RWPE1 (cell line): ENCODE measurements at regions not wholly inside any gene's neighbourhood (a gene's known extent, or its start where the extent isn't known, plus 50 kb on each side); places are given as distances from the start of the nearest gene placed in this dataset.

ENCODE experiments used
- CTCF ChIA-PET: fragments of 350-600 bp; sonication (Branson Sonifier 250); formaldehyde crosslinking; extraction: SDS; loops from one replicate; lab custom pipeline; 2021; lab: Yijun Ruan, JAX
- POLR2A ChIA-PET: fragments of 400-600 bp; formaldehyde crosslinking; extraction: SDS; loops from one replicate; lab custom pipeline; 2020; ENCODE audit warnings: antibody characterized with exemption; ENCODE audit not compliant: low non-redundant PET; lab: Yijun Ruan, JAX
- DNase-seq: peaks from one replicate; pipeline ENCODE4 v3.0.0; 2012; ENCODE audit warnings: low spot score
- H3K27ac ChIP-seq: fragments of 450-650 bp; 2 replicates; pipeline ENCODE4 v1.5.1; 2017
- TF ChIP-seq, protein P1 (sequence below): fragments of 450-650 bp; conservative IDR thresholded peaks from 2 replicates; pipeline ENCODE4 v1.5.1; 2017; ENCODE audit warnings: low read depth, mild to moderate bottlenecking

DNA sequence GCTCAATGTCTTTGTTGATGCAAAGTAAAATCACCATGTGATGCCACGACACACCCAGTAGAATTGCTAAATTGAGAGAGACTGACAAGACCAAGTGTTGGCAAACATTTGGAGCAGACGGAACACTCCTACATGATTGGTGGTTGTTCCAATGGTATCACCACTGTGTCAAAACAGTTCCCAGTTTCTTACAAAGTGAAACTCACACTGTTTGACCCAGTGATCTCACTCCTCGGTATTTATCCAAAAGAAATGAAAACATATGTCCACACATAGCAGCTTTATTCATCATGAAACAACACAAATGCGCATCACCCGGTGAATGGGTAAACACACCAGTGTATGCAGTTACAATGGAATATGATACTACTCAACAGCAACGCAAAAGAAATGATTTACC lies 74.0 kb upstream of the SULF2 start:
- POLR2A ChIA-PET, result no interaction called here
- no peak for DNase-seq
- peak overlapping the region; percentile 5; the same call in 1 of the 2 replicates for H3K27ac ChIP-seq
- TF ChIP-seq, protein P1, sequence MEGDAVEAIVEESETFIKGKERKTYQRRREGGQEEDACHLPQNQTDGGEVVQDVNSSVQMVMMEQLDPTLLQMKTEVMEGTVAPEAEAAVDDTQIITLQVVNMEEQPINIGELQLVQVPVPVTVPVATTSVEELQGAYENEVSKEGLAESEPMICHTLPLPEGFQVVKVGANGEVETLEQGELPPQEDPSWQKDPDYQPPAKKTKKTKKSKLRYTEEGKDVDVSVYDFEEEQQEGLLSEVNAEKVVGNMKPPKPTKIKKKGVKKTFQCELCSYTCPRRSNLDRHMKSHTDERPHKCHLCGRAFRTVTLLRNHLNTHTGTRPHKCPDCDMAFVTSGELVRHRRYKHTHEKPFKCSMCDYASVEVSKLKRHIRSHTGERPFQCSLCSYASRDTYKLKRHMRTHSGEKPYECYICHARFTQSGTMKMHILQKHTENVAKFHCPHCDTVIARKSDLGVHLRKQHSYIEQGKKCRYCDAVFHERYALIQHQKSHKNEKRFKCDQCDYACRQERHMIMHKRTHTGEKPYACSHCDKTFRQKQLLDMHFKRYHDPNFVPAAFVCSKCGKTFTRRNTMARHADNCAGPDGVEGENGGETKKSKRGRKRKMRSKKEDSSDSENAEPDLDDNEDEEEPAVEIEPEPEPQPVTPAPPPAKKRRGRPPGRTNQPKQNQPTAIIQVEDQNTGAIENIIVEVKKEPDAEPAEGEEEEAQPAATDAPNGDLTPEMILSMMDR, result no peak
- CTCF ChIA-PET, result no interaction called here

DNA sequence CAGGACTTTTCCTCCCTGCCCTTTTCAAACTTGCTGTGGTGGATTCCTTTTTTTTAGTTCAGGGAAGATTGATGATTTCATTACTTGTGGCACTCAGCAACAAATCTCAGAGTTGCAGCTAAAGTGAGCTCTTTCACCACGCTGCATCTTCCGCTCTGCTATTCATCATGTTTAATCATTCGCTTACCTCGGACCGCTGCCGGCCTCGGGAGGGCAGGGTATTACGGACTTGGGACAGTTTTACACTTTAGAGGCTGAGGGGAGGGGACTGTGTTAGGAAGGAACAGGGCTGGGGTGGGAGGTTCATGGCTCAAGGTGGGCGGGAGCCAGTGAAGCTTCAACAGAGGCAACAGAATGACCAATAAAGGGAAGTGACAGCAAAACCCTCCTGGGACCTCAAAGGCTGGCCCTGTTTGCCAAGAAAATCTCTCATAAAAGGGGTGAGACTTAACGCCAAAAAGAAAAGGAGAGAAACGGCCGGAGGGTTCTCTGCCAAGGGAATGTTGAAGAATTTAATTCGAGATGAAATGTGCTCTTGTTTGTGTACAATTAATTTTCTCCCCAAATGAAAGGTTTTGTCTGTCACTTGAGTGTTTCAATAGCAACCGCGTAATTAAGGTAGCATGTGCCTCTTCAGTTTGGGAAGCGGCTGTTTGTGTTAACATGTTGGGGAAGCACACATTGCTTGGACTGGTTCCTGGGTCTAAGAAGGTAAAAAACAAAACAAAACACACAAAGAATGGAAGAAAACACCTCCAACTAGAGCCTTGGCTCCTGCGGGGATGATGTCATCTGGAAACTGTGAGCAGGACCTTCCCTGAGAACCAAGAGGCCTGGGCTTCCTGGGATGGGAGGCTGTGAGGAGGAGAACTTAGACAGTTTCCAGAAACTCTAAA lies 72.5 kb upstream of the SULF2 start:
- CTCF ChIA-PET, result interaction anchor here (0.6 kb wide), 1 partner anchor 784 kb away, joined by 3 read pairs; no protein-coding TSS in a partner anchor
- TF ChIP-seq, protein P1, result no peak
- DNase-seq, result no peak
- peak overlapping the region; percentile 54 for H3K27ac ChIP-seq
- POLR2A ChIA-PET, result no interaction called here

DNA sequence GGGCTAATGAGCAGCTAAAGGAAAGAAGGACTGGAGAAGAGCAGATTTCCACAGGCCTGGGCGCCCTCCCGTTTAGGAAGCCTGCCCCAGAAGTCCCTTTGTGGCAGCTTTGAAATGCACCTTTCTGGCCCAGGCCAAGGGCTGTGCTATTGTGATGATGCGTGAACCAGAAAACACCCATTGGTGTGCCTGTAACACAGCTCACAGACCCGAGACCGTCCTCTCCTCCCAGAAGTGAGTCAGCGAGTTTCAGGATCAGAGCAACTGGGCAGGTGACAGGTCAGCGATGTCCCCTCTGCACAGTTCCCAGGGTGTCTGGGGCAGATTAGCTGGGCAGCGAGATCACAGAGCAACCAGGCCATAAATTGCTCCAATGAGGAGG lies 71.9 kb upstream of the SULF2 start:
- ChIA-PET POLR2A (no interaction called here), CTCF (interaction anchor here (0.6 kb wide), 1 partner anchor 784 kb away, joined by 3 read pairs; no protein-coding TSS in a partner anchor)
- DNase-seq, result no peak
- peak overlapping the region; percentile 54 for H3K27ac ChIP-seq
- TF ChIP-seq, protein P1, result no peak

DNA sequence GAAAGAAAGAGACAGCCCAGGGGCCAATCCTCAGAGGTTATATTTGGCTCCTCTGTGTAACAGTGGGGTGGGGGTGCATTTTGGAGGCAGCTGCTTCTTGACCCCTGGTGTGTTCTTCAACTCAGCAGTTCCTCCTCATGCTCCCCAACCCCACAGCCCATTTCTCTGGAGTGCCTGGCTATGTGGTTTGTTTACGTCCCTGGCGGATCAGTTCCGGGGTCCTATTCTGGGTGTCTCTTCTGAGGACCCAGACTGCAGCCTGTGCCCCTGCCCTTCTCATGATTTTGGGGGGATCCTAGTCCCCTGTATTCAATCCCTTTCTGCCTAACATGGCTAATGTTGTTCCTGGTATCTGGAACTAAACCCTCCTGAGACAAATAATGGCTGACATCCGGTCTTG lies 70.5 kb upstream of the SULF2 start:
- TF ChIP-seq, protein P1, result no peak
- DNase-seq, result no peak
- ChIA-PET CTCF (no interaction called here), POLR2A (no interaction called here)
- H3K27ac ChIP-seq, result peak overlapping the region; percentile 15

DNA sequence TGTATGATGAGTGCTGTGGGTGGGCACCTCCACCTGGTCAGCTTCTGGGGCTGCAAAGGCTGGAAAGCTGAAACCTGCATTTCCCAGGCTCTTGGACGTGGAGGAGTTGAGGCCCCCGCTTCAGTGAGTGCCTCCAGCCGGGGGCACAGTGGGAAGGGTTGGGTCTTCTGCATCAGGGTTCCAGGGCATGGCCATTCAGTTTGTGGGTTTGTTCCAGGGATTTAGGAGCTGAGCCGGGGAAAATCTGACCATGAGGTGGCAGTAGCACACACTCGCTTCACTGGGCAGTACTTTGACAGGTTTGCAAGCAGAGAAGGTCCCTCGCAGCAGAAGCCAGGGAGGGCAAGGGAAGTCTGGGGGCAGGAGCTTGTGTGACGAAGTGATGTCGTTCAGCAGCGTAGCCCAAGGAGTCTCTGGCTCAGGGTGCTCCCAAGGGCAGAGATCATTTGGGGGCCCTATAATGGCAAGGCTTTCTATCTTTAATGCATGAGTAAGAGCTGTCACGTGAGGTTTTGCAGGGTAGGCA lies 69.5 kb upstream of the SULF2 start:
- TF ChIP-seq, protein P1, result no peak; the same call in 1 of the 2 replicates
- POLR2A ChIA-PET, result no interaction called here
- CTCF ChIA-PET, result interaction anchor here (0.6 to 1.4 kb wide), 8 partner anchors 19 to 516 kb away, joined by 3 to 9 read pairs (median 3); no protein-coding TSS in a partner anchor

DNA sequence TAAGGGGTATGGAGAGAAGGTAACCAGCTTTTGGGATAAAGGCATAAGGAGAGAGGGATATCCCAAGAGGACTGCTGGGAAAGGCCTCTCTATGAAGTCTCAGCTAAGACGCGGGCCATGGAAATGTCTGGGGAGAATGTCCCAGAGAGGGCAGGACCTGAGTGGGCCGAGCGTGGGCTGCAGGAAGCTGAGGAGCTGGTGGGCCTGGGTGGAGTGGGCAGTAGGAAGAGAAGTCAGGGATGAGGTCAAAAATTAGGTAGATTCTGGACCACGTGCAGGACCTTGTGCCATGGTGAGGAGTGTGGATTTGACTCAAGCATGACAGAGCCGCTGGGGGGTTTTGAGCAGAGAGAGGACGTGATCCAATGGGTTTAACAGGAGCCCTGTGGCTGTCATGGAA lies 66.5 kb upstream of the SULF2 start:
- ChIA-PET POLR2A (no interaction called here), CTCF (interaction anchor here (0.6 to 1.1 kb wide), 4 partner anchors 31 to 338 kb away, joined by 3 to 6 read pairs (median 5); no protein-coding TSS in a partner anchor)
- no peak for DNase-seq
- TF ChIP-seq, protein P1, result no peak
- peak overlapping the region; percentile 52 for H3K27ac ChIP-seq

More for the DNA sequence above, 69.5 kb upstream of the SULF2 start:
- peak overlapping the region; percentile 52 for H3K27ac ChIP-seq
- peak; percentile 76 for DNase-seq
